HG02678 (cell line): ENCODE measurements at regions not wholly inside any gene's neighbourhood (a gene's known extent, or its start where the extent isn't known, plus 50 kb on each side); places are given as distances from the start of the nearest gene placed in this dataset.

ENCODE experiments used
- ATAC-seq: cut with Tn5 transposase; IDR thresholded peaks from one replicate; pipeline ENCODE4 v1.9.1; 2021; ENCODE audit warnings: mild to moderate bottlenecking, moderate library complexity; ENCODE audit not compliant: unreplicated experiment

- ATAC-seq = no peak
Measured at GRCh38 chr4:185893500-185893899, 81.5 kb upstream of the SORBS2 start.

DNA sequence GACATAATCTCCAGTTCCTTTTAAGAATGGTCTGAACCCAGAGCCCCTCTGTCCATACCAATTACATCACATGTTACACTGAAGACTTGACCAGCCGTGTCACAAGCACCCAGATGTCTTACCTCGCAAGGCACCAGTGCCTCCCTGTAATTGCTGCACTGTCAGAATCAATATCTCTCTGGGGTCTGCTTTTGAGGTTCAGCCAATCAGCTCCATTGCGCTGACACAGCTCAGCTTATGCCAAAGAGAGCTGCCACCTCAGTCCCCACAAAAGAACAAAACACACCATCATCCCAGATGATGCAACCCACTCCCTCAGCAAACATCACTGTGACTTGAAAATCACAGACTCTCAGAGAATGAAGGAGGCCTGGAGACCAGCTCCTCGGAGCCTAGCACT lies 82.5 kb upstream of the SORBS2 start:
- ATAC-seq = no peak

DNA sequence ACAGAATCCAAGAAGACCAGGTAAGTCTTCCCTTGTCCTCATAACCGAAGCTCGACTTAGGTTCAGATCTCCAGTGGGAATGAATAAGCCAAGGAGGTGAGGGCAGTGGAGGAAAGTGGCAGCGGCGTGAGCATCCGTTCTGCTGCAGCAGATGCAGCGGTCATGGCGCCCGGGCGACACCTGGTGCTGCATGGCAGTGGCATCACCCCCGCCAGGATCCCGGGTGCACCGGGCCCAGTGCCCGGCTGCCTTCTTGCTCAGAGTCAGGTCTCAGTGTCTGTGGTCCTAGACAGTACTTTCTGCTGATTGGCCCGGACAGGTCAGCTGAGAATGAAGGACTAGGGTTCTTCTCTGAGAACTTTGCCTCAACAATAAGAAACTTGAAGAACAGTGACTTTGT lies 83.4 kb upstream of the SORBS2 start:
- ATAC-seq = no peak

DNA sequence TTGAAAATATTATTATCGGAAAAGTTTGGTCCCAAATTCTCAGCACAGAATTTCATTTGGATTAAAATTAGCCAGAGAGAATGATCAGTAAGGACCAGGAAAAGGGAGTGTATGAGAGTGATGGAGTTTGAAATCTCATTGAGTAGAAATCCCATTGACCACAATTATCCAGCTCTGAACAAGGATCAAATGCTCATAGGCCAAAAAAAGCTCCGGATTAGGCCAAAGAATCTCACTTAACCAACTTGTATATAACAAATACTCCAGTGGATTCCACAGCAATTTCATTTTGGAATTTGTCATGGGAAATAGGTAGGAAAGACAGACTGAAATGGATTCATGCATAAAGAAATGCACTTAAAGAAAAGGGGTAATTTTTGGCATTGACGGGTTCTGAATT lies 83.9 kb upstream of the SORBS2 start:
- ATAC-seq = no peak

DNA sequence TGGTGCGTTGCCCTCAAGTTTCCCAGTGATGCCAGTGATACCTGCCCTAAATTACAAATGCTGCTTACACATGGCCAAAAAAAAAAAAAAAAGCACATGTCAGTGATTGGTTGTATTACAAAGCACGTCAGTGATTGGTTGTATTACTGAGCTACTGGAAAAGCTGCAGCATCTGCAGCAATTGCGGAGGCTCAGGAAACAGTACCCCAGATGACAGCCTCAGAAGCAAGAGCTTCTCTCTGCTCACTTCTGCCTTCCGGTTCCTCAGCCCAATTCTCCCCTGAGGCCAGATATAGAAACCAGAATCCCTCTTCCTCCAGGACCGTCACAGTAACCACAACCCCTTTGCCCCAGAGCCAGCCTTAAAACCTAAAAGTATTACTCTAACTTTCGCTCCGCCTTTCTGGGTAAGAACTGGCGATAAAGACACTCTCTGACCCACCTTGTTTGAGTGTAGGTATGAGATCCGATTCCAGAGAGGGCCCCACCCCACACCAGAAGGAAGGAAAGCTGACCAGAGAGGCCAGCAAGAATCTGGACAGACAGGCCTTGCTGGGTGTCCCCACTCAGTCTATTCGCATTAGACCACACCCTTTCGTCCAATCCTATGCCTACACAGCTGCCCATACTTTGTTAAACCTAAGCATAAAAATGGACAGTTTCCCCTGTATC lies 85.0 kb upstream of the SORBS2 start:
- ATAC-seq = no peak

DNA sequence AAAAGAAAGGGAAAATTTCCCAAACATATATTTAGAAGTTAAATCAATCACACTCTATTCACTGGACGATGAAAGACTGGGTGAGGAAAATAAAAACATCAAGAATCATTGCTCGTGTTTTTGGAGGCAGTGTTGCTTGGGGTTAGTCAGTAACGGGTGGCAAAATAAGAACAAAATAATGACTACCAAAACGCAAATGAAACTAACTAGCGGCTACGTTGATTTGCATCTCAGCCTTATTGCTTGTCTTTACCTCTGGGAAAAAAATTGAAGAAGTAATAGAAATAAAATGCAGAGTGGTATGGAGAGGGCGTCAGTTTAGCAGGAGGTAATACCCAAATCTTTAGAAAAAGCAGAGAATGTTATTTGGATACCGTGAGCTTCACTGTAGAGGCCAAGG lies 86.4 kb upstream of the SORBS2 start:
- ATAC-seq = no peak

GRCh38 chr4:185899833-185900232 lies 87.8 kb upstream of the SORBS2 start:
- no peak for ATAC-seq

- no peak for ATAC-seq
Measured at GRCh38 chr4:185902654-185903053, 90.7 kb upstream of the SORBS2 start.

- no peak for ATAC-seq
Measured at GRCh38 chr4:185903205-185903604, 91.2 kb upstream of the SORBS2 start.

- ATAC-seq = no peak
Measured at GRCh38 chr4:185904381-185904780, 92.4 kb upstream of the SORBS2 start.

DNA sequence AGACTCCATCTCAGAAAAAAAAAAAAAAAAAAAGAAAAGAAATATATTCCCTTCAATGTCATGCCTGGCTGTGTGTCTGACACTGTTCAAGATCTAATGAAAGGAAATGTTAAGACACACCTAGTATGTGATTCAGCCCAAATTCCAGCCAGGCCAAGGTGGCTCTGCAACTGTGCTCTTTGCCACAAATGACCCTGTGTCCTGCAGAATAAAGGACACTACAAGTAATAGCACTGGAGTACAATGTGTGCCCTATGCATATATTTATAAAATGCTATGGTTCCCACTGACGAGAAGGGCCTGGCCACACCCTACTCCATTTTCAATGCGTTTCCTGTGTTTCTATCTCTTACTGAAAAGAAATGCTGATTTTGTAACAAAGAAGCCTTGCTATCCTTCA lies 98.0 kb upstream of the SORBS2 start:
- no peak for ATAC-seq

GRCh38 chr4:185911556-185912064 lies 99.6 kb upstream of the SORBS2 start:
- no peak for ATAC-seq

DNA sequence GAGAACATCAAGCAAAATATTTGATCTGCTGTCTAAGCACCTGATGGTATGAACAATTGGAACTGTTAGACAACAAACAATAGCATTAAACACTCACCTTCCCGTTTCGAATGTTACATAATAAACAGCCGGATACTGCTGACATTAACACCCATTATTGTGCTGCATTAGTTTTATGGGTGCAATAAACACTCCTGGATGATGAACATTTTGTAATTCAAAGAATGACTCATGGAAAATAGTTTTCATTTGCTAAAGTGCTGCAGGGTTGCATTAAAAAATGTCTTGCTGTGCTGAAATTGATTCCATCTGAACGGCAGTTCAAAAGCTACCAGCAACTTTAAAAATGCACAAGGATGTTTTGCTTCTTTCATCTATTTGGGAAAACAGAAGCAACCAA lies 100.8 kb upstream of the SORBS2 start:
- no peak for ATAC-seq

GRCh38 chr4:185914583-185915199 lies 102.7 kb upstream of the SORBS2 start:
- no peak for ATAC-seq

DNA sequence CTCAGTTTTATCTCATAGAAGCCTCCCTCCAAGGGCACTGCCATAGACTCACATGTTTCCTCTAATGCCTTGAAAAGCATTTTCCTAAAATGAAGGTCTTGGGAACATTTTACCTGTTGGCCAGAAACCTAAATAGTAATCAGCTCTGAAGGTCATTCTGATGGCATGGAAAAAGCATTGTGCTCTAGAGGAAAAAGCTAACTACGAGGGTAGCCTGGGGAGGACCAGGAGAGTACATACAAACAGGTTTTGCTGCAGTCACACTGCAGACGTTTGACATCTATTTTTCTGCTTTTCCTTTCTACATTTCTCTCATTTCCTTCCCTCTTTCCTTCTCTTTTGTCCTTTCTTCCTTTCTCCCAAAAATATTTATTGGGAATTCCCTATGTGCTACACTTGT lies 103.3 kb upstream of the SORBS2 start:
- ATAC-seq = no peak

DNA sequence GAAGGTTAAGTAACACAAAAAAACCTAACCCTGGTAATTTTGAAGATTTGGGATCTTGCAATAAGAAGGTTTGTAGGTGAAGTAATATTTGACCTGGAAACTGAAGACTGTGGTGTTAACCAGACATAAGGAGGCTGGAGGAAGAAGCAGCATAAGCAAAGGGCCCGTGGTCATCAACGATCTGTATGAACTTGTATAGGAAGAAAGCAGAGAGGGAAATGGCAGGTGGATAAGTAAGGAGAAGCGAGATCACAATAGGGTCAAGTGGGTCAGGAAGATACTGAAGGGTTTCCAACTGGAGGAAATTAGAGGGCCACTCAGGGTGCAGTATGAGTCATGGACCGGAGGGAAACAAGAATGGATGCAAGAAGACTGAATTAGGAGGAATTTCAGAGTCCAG lies 103.8 kb upstream of the SORBS2 start:
- ATAC-seq = no peak

DNA sequence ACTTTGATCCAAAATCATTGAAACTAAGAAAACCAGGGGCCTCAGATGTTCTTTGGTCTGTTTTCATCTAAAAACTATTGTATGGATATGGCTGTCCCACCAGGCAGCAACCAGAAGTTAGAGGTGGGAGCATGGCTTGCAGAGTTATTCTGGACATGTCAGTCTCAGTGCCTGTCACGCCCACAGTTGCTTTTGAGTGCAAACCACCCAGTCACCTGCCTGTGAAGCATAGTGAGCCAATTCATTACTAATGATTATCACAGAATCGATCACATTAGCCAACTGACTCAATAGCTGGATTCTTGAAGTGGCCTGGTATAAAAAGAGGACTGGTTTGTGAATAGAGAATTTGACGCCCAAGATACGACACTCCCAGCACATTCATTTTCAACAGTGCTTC lies 104.2 kb upstream of the SORBS2 start:
- ATAC-seq = no peak

DNA sequence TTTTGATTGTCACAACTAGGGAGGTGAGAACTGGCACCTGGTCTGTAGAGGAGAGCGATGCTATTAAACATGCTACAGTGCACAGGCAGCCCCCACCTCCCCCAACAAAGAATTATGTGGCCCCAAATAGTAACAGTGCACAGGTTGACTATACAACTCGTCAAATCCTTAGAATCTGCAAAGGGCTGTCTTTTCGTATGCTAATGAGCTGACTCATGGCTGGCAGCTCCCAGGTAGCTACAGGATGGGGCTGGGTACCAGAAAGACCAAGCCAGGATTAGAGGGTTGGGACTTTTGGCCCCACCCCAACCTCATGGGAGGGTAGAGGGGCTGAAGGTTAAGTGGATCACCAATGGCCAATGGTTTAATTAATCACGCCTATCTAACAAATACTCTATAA lies 104.7 kb upstream of the SORBS2 start:
- no peak for ATAC-seq

DNA sequence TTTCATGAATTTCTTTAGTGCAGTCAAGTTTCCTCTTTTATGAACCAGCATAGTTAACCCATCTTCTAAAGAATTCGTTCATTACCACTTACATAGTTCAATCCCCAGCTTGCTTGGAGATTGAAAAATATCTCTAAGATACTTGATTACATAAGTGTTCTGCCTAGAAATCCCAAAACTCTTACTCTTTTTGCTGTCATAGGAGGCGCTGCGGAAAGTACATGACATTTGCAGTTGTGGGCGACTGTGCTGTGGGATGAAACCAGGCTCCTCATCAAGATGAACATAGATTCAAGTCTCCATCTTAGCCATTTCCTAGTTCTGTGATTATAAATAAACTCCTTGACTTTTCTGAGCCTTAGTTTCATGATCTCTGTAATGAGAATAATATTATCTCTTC lies 107.1 kb upstream of the SORBS2 start:
- ATAC-seq = no peak

- ATAC-seq = no peak
Measured at GRCh38 chr4:185920171-185920570, 108.2 kb upstream of the SORBS2 start.

DNA sequence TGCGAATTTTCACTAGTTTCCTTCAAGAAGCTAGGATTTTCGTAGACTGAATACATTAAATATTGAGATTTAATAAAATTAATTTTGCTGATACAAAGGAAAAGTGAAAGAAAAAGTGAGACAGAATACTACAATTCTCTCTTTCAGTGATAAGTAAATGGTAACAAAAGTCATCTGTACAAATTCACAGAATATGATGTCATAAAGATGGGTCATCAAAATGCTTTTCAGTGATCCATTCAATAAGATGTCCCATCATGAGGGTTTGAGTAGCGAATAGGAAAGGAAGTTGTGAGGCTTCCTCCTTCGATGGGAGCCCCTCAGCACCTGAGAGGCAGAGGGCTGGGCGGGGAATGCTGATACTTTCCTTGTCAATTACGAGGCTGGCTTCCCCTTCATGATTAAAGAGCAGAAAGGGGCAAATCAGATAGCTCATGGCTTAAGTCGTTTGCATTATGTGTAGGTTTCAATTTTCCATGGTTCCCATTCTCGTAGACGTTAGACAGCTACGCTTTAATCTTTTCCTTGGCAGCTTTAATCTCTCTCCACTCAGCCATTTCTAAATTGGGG lies 108.8 kb upstream of the SORBS2 start:
- ATAC-seq = no peak
